ENCODE measurements at regions not wholly inside any gene's neighbourhood (a gene's known extent, or its start where the extent isn't known, plus 50 kb on each side); places are given as distances from the start of the nearest gene placed in this dataset.
A peak's percentile ranks its signal among the peaks of the same experiment; 100 is the strongest.

- Histone ChIP-seq H3K4me1 (ENCODE audit: low read depth, poor library complexity, severe bottlenecking) (peaks cover 16% of the 10 kb centered on the region), H3K27ac (no peak overlapping the region), H3K4me2 (0 out of 2 replicates have a peak overlapping the region, but pooled peaks have one; percentile 10)
These were observed 86.2 kb downstream of the PSAT1 start for GRCh38 chr9:78383130-78383529.

GRCh38 chr9:78386348-78386747 is 89.4 kb downstream of the PSAT1 start:
- H3K27me3 ChIP-seq (ENCODE audit: insufficient read depth, low read depth): no peaks in the 10 kb centered on the region
- no peak for TF ChIP-seq CTCF (conservative IDR thresholded peaks at IDR 0.05; ENCODE audit: low read depth, low read length)

More at GRCh38 chr9:78383130-78383529, 86.2 kb downstream of the PSAT1 start:
- TF ChIP-seq CTCF (conservative IDR thresholded peaks at IDR 0.05; ENCODE audit: low read depth, low read length): no peak
- Histone ChIP-seq H2AFZ (ENCODE audit: low read depth) (peak overlapping the region; percentile 19; the same call in 1 of the 2 replicates), H3K27me3 (ENCODE audit: insufficient read depth, low read depth) (no peaks in the 10 kb centered on the region), H4K20me1 (ENCODE audit: insufficient read depth) (no peaks in the 10 kb centered on the region), H3K9ac (no peak overlapping the region), H3K4me3 (IDR thresholded peaks at IDR 0.05; ENCODE audit: insufficient read depth, low read depth, low read length) (no peak overlapping the region), H3K79me2 (ENCODE audit: insufficient read depth, low read depth) (no peaks in the 10 kb centered on the region), H3K36me3 (ENCODE audit: insufficient read depth) (no peaks in the 10 kb centered on the region)

GRCh38 chr9:78386773-78387172 is 89.8 kb downstream of the PSAT1 start:
- Histone ChIP-seq H3K36me3 (ENCODE audit: insufficient read depth) (no peaks in the 10 kb centered on the region), H3K9ac (no peak overlapping the region), H3K4me1 (ENCODE audit: low read depth, poor library complexity, severe bottlenecking) (peaks cover 16% of the 10 kb centered on the region), H2AFZ (ENCODE audit: low read depth) (no peak overlapping the region), H4K20me1 (ENCODE audit: insufficient read depth) (no peaks in the 10 kb centered on the region), H3K79me2 (ENCODE audit: insufficient read depth, low read depth) (no peaks in the 10 kb centered on the region), H3K27me3 (ENCODE audit: insufficient read depth, low read depth) (no peaks in the 10 kb centered on the region), H3K27ac (no peak overlapping the region), H3K4me3 (IDR thresholded peaks at IDR 0.05; ENCODE audit: insufficient read depth, low read depth, low read length) (no peak overlapping the region), H3K4me2 (no peak overlapping the region)
- TF ChIP-seq CTCF (conservative IDR thresholded peaks at IDR 0.05; ENCODE audit: low read depth, low read length): no peak

More at GRCh38 chr9:78386348-78386747, 89.4 kb downstream of the PSAT1 start:
- no peaks in the 10 kb centered on the region for H3K79me2 ChIP-seq (ENCODE audit: insufficient read depth, low read depth)
- H3K4me2 ChIP-seq: no peak overlapping the region
- H3K36me3 ChIP-seq (ENCODE audit: insufficient read depth): no peaks in the 10 kb centered on the region
- no peak overlapping the region for H3K27ac ChIP-seq
- H4K20me1 ChIP-seq (ENCODE audit: insufficient read depth): no peaks in the 10 kb centered on the region
- no peak overlapping the region for H2AFZ ChIP-seq (ENCODE audit: low read depth)
- H3K4me3 ChIP-seq (IDR thresholded peaks at IDR 0.05; ENCODE audit: insufficient read depth, low read depth, low read length): no peak overlapping the region
- H3K9ac ChIP-seq: no peak overlapping the region
- peaks cover 16% of the 10 kb centered on the region for H3K4me1 ChIP-seq (ENCODE audit: low read depth, poor library complexity, severe bottlenecking)

- no peaks in the 10 kb centered on the region for H3K27me3 ChIP-seq (ENCODE audit: insufficient read depth, low read depth)
- no peak overlapping the region for H3K4me2 ChIP-seq
- no peak overlapping the region for H3K4me3 ChIP-seq (IDR thresholded peaks at IDR 0.05; ENCODE audit: insufficient read depth, low read depth, low read length)
- H3K36me3 ChIP-seq (ENCODE audit: insufficient read depth): no peaks in the 10 kb centered on the region
- H3K9ac ChIP-seq: no peak overlapping the region
- H3K79me2 ChIP-seq (ENCODE audit: insufficient read depth, low read depth): no peaks in the 10 kb centered on the region
- H3K4me1 ChIP-seq (ENCODE audit: low read depth, poor library complexity, severe bottlenecking): no peaks in the 10 kb centered on the region
- no peaks in the 10 kb centered on the region for H4K20me1 ChIP-seq (ENCODE audit: insufficient read depth)
- H2AFZ ChIP-seq (ENCODE audit: low read depth): no peak overlapping the region
- no peak overlapping the region for H3K27ac ChIP-seq
- no peak for TF ChIP-seq CTCF (conservative IDR thresholded peaks at IDR 0.05; ENCODE audit: low read depth, low read length)
These were observed 96.4 kb downstream of the PSAT1 start for GRCh38 chr9:78393340-78393739.

All from KMS-11 (cell line).